HG03196 (cell line): ENCODE measurements at regions not wholly inside any gene's neighbourhood (a gene's known extent, or its start where the extent isn't known, plus 50 kb on each side); places are given as distances from the start of the nearest gene placed in this dataset.

Source experiments
- ATAC-seq: cut with Tn5 transposase; IDR thresholded peaks from one replicate; pipeline ENCODE4 v1.9.1; 2021; ENCODE audit not compliant: unreplicated experiment

GRCh38 chr3:46114323-46114988 is 87.2 kb upstream of the XCR1 start:
- ATAC-seq = no peak

- ATAC-seq = no peak
Observed at GRCh38 chr3:46113608-46114007, 86.3 kb upstream of the XCR1 start.

- ATAC-seq = no peak
Observed at GRCh38 chr3:46112984-46113383, 85.7 kb upstream of the XCR1 start.

- ATAC-seq = no peak
Observed at GRCh38 chr3:46112296-46112695, 85.0 kb upstream of the XCR1 start.

GRCh38 chr3:46110701-46111493 is 83.6 kb upstream of the XCR1 start:
- ATAC-seq = no peak

GRCh38 chr3:46107682-46108081 is 80.4 kb upstream of the XCR1 start:
- no peak for ATAC-seq

GRCh38 chr3:46105306-46105919 is 78.1 kb upstream of the XCR1 start:
- no peak for ATAC-seq

GRCh38 chr3:46104706-46105105 is 77.4 kb upstream of the XCR1 start:
- no peak for ATAC-seq

GRCh38 chr3:46102780-46103130 is 75.5 kb upstream of the XCR1 start:
- ATAC-seq = no peak

- no peak for ATAC-seq
Observed at GRCh38 chr3:46102059-46102779, 74.9 kb upstream of the XCR1 start.

- no peak for ATAC-seq
Observed at GRCh38 chr3:46100812-46101211, 73.5 kb upstream of the XCR1 start.

- peak; percentile 56 for ATAC-seq
Observed at GRCh38 chr3:46098319-46098761, 71.1 kb upstream of the XCR1 start.

GRCh38 chr3:46097691-46098241 is 70.5 kb upstream of the XCR1 start:
- ATAC-seq = peak; percentile 17

GRCh38 chr3:46096781-46097180 is 69.5 kb upstream of the XCR1 start:
- ATAC-seq = no peak

- no peak for ATAC-seq
Observed at GRCh38 chr3:46096336-46096735, 69.1 kb upstream of the XCR1 start.

- ATAC-seq = peak; percentile 44
Observed at GRCh38 chr3:46095307-46095706, 68.0 kb upstream of the XCR1 start.

- no peak for ATAC-seq
Observed at GRCh38 chr3:46094506-46094905, 67.2 kb upstream of the XCR1 start.

- no peak for ATAC-seq
Observed at GRCh38 chr3:46093966-46094365, 66.7 kb upstream of the XCR1 start.

GRCh38 chr3:46093327-46093942 is 66.2 kb upstream of the XCR1 start:
- no peak for ATAC-seq

- peak; percentile 35 for ATAC-seq
Observed at GRCh38 chr3:46092702-46093080, 65.4 kb upstream of the XCR1 start.
